Fibroblast of skin of right biceps (primary cell): ENCODE measurements at regions not wholly inside any gene's neighbourhood (a gene's known extent, or its start where the extent isn't known, plus 50 kb on each side); places are given as distances from the start of the nearest gene placed in this dataset.
"Not testable (repeated sequence)": the region's sequence is repeated elsewhere in the genome, so short reads cannot be mapped to it uniquely, and the experiment has no call there.

Experiments used
- DNase-seq: peaks from one replicate; pipeline ENCODE4 v3.0.0-alpha.2; 2013

GRCh38 chr16:64346080-64346479 lies 775.8 kb downstream of the CDH11 start:
- no peak for DNase-seq

GRCh38 chr16:64345142-64345541 lies 776.7 kb downstream of the CDH11 start:
- no peak for DNase-seq

GRCh38 chr16:64343820-64344443 lies 777.9 kb downstream of the CDH11 start:
- DNase-seq, result not testable (repeated sequence)

- DNase-seq, result no peak
Measured at GRCh38 chr16:64343061-64343819, 778.6 kb downstream of the CDH11 start.

GRCh38 chr16:64341336-64341735 lies 780.5 kb downstream of the CDH11 start:
- DNase-seq, result not testable (repeated sequence)

GRCh38 chr16:64339052-64339770 lies 782.7 kb downstream of the CDH11 start:
- peak; percentile 98 for DNase-seq

- no peak for DNase-seq
Measured at GRCh38 chr16:64321881-64322280, 800.0 kb downstream of the CDH11 start.

- no peak for DNase-seq
Measured at GRCh38 chr16:64321066-64321465, 800.8 kb downstream of the CDH11 start.

GRCh38 chr16:64317601-64318000 lies 804.3 kb downstream of the CDH11 start:
- no peak for DNase-seq

GRCh38 chr16:64313726-64314125 lies 808.1 kb downstream of the CDH11 start:
- DNase-seq, result no peak

- DNase-seq, result no peak
Measured at GRCh38 chr16:64312980-64313379, 808.9 kb downstream of the CDH11 start.

GRCh38 chr16:64312292-64312691 lies 809.6 kb downstream of the CDH11 start:
- no peak for DNase-seq

GRCh38 chr16:64311241-64311640 lies 810.6 kb downstream of the CDH11 start:
- DNase-seq, result peak; percentile 40

GRCh38 chr16:64309398-64310110 lies 812.3 kb downstream of the CDH11 start:
- DNase-seq, result no peak

- no peak for DNase-seq
Measured at GRCh38 chr16:64308721-64309120, 813.1 kb downstream of the CDH11 start.

- no peak for DNase-seq
Measured at GRCh38 chr16:64307431-64307830, 814.4 kb downstream of the CDH11 start.

- no peak for DNase-seq
Measured at GRCh38 chr16:64305663-64306062, 816.2 kb downstream of the CDH11 start.

- DNase-seq, result peak; percentile 8
Measured at GRCh38 chr16:64304951-64305350, 816.9 kb downstream of the CDH11 start.

- no peak for DNase-seq
Measured at GRCh38 chr16:64304396-64304795, 817.5 kb downstream of the CDH11 start.

- no peak for DNase-seq
Measured at GRCh38 chr16:64297863-64298600, 823.8 kb downstream of the CDH11 start.

- peak; percentile 50 for DNase-seq
Measured at GRCh38 chr16:64295466-64295865, 826.4 kb downstream of the CDH11 start.

- DNase-seq, result no peak
Measured at GRCh38 chr16:64292953-64293352, 828.9 kb downstream of the CDH11 start.

GRCh38 chr16:64292161-64292560 lies 829.7 kb downstream of the CDH11 start:
- DNase-seq, result no peak
